GM18858 (cell line): ENCODE measurements at regions not wholly inside any gene's neighbourhood (a gene's known extent, or its start where the extent isn't known, plus 50 kb on each side); places are given as distances from the start of the nearest gene placed in this dataset.

Experiments used
- ATAC-seq: cut with Tn5 transposase; IDR thresholded peaks from one replicate; pipeline ENCODE4 v1.9.1; 2021; ENCODE audit not compliant: unreplicated experiment

- ATAC-seq: no peak
Measured at GRCh38 chr20:16944745-16945144, 196.6 kb downstream of the OTOR start.

- no peak for ATAC-seq
Measured at GRCh38 chr20:16945619-16946018, 197.5 kb downstream of the OTOR start.

GRCh38 chr20:16946097-16946496, 197.9 kb downstream of the OTOR start:
- no peak for ATAC-seq

- ATAC-seq: no peak
Measured at GRCh38 chr20:16947479-16947878, 199.3 kb downstream of the OTOR start.

GRCh38 chr20:16951876-16952275, 203.7 kb downstream of the OTOR start:
- no peak for ATAC-seq

GRCh38 chr20:16952965-16953364, 204.8 kb downstream of the OTOR start:
- ATAC-seq: no peak

GRCh38 chr20:16953858-16954257, 205.7 kb downstream of the OTOR start:
- ATAC-seq: no peak

- no peak for ATAC-seq
Measured at GRCh38 chr20:16955462-16955861, 207.3 kb downstream of the OTOR start.

- ATAC-seq: no peak
Measured at GRCh38 chr20:16955971-16956370, 207.8 kb downstream of the OTOR start.

- ATAC-seq: no peak
Measured at GRCh38 chr20:16965401-16965800, 217.2 kb downstream of the OTOR start.

GRCh38 chr20:16966276-16966880, 218.2 kb downstream of the OTOR start:
- no peak for ATAC-seq

- no peak for ATAC-seq
Measured at GRCh38 chr20:16968099-16968498, 219.9 kb downstream of the OTOR start.

- ATAC-seq: no peak
Measured at GRCh38 chr20:16970776-16971175, 222.6 kb downstream of the OTOR start.

GRCh38 chr20:16974080-16974854, 226.1 kb downstream of the OTOR start:
- ATAC-seq: no peak

- ATAC-seq: no peak
Measured at GRCh38 chr20:16974855-16975162, 226.7 kb downstream of the OTOR start.

GRCh38 chr20:16975682-16976081, 227.5 kb downstream of the OTOR start:
- no peak for ATAC-seq

- ATAC-seq: no peak
Measured at GRCh38 chr20:16978497-16978896, 230.3 kb downstream of the OTOR start.

- no peak for ATAC-seq
Measured at GRCh38 chr20:16982091-16982726, 234.1 kb downstream of the OTOR start.

- ATAC-seq: no peak
Measured at GRCh38 chr20:16984481-16984880, 236.3 kb downstream of the OTOR start.

- ATAC-seq: no peak
Measured at GRCh38 chr20:17003170-17003870, 223.5 kb upstream of the PCSK2 start.

GRCh38 chr20:17010181-17010580, 216.7 kb upstream of the PCSK2 start:
- no peak for ATAC-seq
